H1 (cell line): ENCODE measurements at regions not wholly inside any gene's neighbourhood (a gene's known extent, or its start where the extent isn't known, plus 50 kb on each side); places are given as distances from the start of the nearest gene placed in this dataset.

Experiments used
- EP300 ChIP-seq, 2 experiments: IDR thresholded peaks; 1 replicate in 1 of 2; 2 replicates in 1 of 2; pipeline ENCODE4 v1.6.1; 2011 to 2012; ENCODE audit warnings: low read depth in 2 of 2, low read length in 2 of 2, mild to moderate bottlenecking in 2 of 2, borderline replicate concordance in 1 of 2, inconsistent platforms in 1 of 2, moderate library complexity in 1 of 2
- POLR2A ChIP-seq, 2 experiments: IDR thresholded peaks; 1 replicate in 1 of 2; 2 replicates in 1 of 2; pipeline ENCODE4 v1.6.1; 2011; ENCODE audit warnings: low read depth in 2 of 2, low read length in 2 of 2, mild to moderate bottlenecking in 2 of 2; ENCODE audit errors: control extremely low read depth in 1 of 2
- RFX5 ChIP-seq: IDR thresholded peaks from 2 replicates; pipeline ENCODE4 v1.6.1; 2011; ENCODE audit warnings: low read depth, low read length, improper control_type of control experiment, borderline replicate concordance
- SIN3A ChIP-seq, 2 experiments: IDR thresholded peaks in 1 of 2; conservative IDR thresholded peaks in 1 of 2; 2 replicates each; pipeline ENCODE4 v1.6.1; 2011 to 2012; ENCODE audit warnings: low read length in 2 of 2, improper control_type of control experiment in 1 of 2, low read depth in 1 of 2, mild to moderate bottlenecking in 1 of 2
- TF ChIP-seq, protein P1 (sequence below), 3 experiments: IDR thresholded peaks; 1 replicate in 2 of 3; 2 replicates in 1 of 3; pipeline versions ENCODE4 v1.5.1 to v1.6.1; 2011; ENCODE audit warnings: low read length in 3 of 3, mild to moderate bottlenecking in 3 of 3, inconsistent platforms in 2 of 3, low read depth in 1 of 3, moderate library complexity in 1 of 3; ENCODE audit not compliant: insufficient read depth in 1 of 3; ENCODE audit errors: control extremely low read depth in 1 of 3
- TF ChIP-seq, protein P2 (sequence below): IDR thresholded peaks from 2 replicates; pipeline ENCODE4 v1.6.1; 2012; ENCODE audit warnings: inconsistent platforms

DNA sequence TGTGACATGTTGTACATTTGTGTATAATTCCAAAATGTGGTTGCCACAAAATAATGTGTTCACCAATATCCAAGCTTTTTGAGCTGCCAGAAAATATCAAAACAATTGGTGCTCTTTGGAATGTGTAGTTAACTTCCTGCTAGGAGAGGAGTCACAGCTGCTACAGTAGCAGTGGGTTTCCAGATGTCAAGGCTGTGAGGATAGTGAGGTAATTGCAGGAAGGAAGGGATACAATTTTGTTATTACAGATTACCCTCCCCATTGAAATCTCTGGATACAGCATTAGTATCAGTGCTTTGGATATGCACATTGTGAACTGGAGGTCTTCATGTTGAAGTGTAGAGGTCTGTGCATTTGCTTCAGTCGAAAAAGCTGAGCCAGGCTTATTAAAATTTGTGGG, 253.2 kb downstream of the PTPRC start:
- TF ChIP-seq, protein P1, sequence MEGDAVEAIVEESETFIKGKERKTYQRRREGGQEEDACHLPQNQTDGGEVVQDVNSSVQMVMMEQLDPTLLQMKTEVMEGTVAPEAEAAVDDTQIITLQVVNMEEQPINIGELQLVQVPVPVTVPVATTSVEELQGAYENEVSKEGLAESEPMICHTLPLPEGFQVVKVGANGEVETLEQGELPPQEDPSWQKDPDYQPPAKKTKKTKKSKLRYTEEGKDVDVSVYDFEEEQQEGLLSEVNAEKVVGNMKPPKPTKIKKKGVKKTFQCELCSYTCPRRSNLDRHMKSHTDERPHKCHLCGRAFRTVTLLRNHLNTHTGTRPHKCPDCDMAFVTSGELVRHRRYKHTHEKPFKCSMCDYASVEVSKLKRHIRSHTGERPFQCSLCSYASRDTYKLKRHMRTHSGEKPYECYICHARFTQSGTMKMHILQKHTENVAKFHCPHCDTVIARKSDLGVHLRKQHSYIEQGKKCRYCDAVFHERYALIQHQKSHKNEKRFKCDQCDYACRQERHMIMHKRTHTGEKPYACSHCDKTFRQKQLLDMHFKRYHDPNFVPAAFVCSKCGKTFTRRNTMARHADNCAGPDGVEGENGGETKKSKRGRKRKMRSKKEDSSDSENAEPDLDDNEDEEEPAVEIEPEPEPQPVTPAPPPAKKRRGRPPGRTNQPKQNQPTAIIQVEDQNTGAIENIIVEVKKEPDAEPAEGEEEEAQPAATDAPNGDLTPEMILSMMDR (IDR thresholded peaks at IDR 0.05; ENCODE audit: control extremely low read depth in 1 of 3, insufficient read depth in 1 of 3, low read depth in 1 of 3, low read length in 3 of 3), result no peak
- TF ChIP-seq POLR2A (IDR thresholded peaks at IDR 0.05; ENCODE audit: control extremely low read depth in 1 of 2, low read depth in 2 of 2, low read length in 2 of 2) (no peak), SIN3A (conservative IDR thresholded peaks at IDR 0.05 in 1 of 2, IDR thresholded peaks at IDR 0.05 in 1 of 2; ENCODE audit: low read depth in 1 of 2, low read length in 2 of 2) (no peak), EP300 (IDR thresholded peaks at IDR 0.05; ENCODE audit: borderline replicate concordance in 1 of 2, low read depth in 2 of 2, low read length in 2 of 2) (no peak), RFX5 (no peak)
- TF ChIP-seq, protein P2, sequence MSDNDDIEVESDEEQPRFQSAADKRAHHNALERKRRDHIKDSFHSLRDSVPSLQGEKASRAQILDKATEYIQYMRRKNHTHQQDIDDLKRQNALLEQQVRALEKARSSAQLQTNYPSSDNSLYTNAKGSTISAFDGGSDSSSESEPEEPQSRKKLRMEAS, result no peak
